HCT116 (cell line): ENCODE measurements at regions not wholly inside any gene's neighbourhood (a gene's known extent, or its start where the extent isn't known, plus 50 kb on each side); places are given as distances from the start of the nearest gene placed in this dataset.

Source experiments
- ATAC-seq: fragments of 200-7000 bp; cut with Tn5 transposase; 2 replicates; pipeline ENCODE4 v1.9.1; 2020; ENCODE audit warnings: mild to moderate bottlenecking, moderate library complexity
- BruUV-seq: library from RNA; stranded (reverse); fragments of 400-500 nt; replicated peaks from 2 replicates; lab custom pipeline; 2021; lab: Mats Ljungman, UMichigan
- CTCF ChIA-PET: fragments of 300-600 bp; sonication (Branson Sonifier 250); formaldehyde crosslinking; loops from one replicate; lab custom pipeline; 2021; ENCODE audit warnings: antibody characterized with exemption; lab: Charles Lee
- POLR2A ChIA-PET: fragments of 300-600, 350-600 bp; sonication (Branson Sonifier 250); formaldehyde crosslinking; loops from one replicate; lab custom pipeline; 2021; ENCODE audit warnings: antibody characterized with exemption; lab: Charles Lee
- RAD21 ChIA-PET, 2 experiments: fragments of 300-600 bp; sonication (Branson Sonifier 250); formaldehyde crosslinking; loops; one replicate each; lab custom pipeline; 2023; ENCODE audit warnings: low total read pairs in 2 of 2; ENCODE audit not compliant: uncharacterized antibody in 2 of 2, unreplicated experiment in 2 of 2, low non-redundant PET in 1 of 2; lab: Charles Lee
- DNase-seq: peaks from one replicate; pipeline ENCODE4 v3.0.0-alpha.2; 2010; ENCODE audit warnings: low read depth, low spot score
- H2AFZ ChIP-seq: fragments of 200-600 bp; shearing (Covaris generic), sonication (generic); 2 replicates; pipeline ENCODE4 v1.6.1; 2017; ENCODE audit warnings: low read depth, mixed run types, mixed read lengths, antibody characterized with exemption, low read length; ENCODE audit not compliant: poor library complexity, severe bottlenecking
- H3K27ac ChIP-seq: 2 replicates; pipeline ENCODE4 v1.5.1; 2012; ENCODE audit warnings: low read depth, low read length
- H3K27me3 ChIP-seq: fragments of 200-600 bp; sonication (generic); 2 replicates; pipeline ENCODE4 v1.6.1; 2016; ENCODE audit warnings: mixed run types, low read length, mixed read lengths; ENCODE audit not compliant: insufficient read depth
- H3K36me3 ChIP-seq, 2 experiments: fragments of 200-500 bp in 1 of 2; fragments of 200-600 bp in 1 of 2; sonication (Bioruptor generic) in 1 of 2; sonication (generic) in 1 of 2; 2 replicates each; pipeline versions ENCODE4 v1.5.1 to v1.6.1; 2014 to 2016; ENCODE audit warnings: low read length in 2 of 2, inconsistent platforms in 1 of 2, mixed read lengths in 1 of 2, mixed run types in 1 of 2; ENCODE audit not compliant: insufficient read depth in 2 of 2, control insufficient read depth in 1 of 2
- H3K4me1 ChIP-seq, 2 experiments: fragments of 200-600 bp in 1 of 2; sonication (generic) in 1 of 2; 2 replicates each; pipeline versions ENCODE4 v1.5.1 to v1.6.1; 2012 to 2017; ENCODE audit warnings: low read length in 2 of 2, inconsistent platforms in 1 of 2, mild to moderate bottlenecking in 1 of 2, mixed read lengths in 1 of 2, mixed run types in 1 of 2, moderate library complexity in 1 of 2; ENCODE audit not compliant: insufficient read depth in 2 of 2, control insufficient read depth in 1 of 2
- H3K4me2 ChIP-seq: fragments of 200-600 bp; sonication (generic); 2 replicates; pipeline ENCODE4 v1.6.1; 2017; ENCODE audit warnings: mixed run types, low read length, mixed read lengths
- H3K4me3 ChIP-seq, 2 experiments: fragments of 200-600 bp in 1 of 2; sonication (generic) in 1 of 2; replicated peaks in 1 of 2; 2 replicates each; pipeline ENCODE4 v1.5.1; 2011 to 2016; ENCODE audit warnings: low read length in 2 of 2, control low read depth in 1 of 2, low read depth in 1 of 2, mild to moderate bottlenecking in 1 of 2, mixed read lengths in 1 of 2, mixed run types in 1 of 2
- H3K79me2 ChIP-seq: fragments of 200-600 bp; sonication (generic); 2 replicates; pipeline ENCODE4 v1.6.1; 2017; ENCODE audit warnings: mild to moderate bottlenecking, mixed run types, low read length, moderate library complexity, mixed read lengths; ENCODE audit not compliant: insufficient read depth
- H3K9ac ChIP-seq: fragments of 200-600 bp; sonication (generic); 2 replicates; pipeline ENCODE4 v1.6.1; 2016; ENCODE audit warnings: low read length, mixed read lengths
- H3K9me2 ChIP-seq: fragments of 200-600 bp; sonication (generic), shearing (Covaris generic); 2 replicates; pipeline ENCODE4 v1.6.1; 2017; ENCODE audit warnings: mixed run types, mild to moderate bottlenecking, moderate library complexity; ENCODE audit not compliant: insufficient read depth
- H3K9me3 ChIP-seq, 2 experiments: fragments of 200-500 bp in 1 of 2; fragments of 200-600 bp in 1 of 2; sonication (Bioruptor generic) in 1 of 2; sonication (generic) in 1 of 2; 2 replicates each; pipeline ENCODE4 v1.6.1; 2014 to 2017; ENCODE audit warnings: low read length in 2 of 2, mixed read lengths in 2 of 2, inconsistent platforms in 1 of 2, low read depth in 1 of 2, mild to moderate bottlenecking in 1 of 2, mixed run types in 1 of 2, moderate library complexity in 1 of 2; ENCODE audit not compliant: control insufficient read depth in 1 of 2, insufficient read depth in 1 of 2
- H4K20me1 ChIP-seq: fragments of 200-600 bp; sonication (generic), shearing (Covaris generic); 2 replicates; pipeline ENCODE4 v1.6.1; 2017; ENCODE audit warnings: mixed run types, mild to moderate bottlenecking, moderate library complexity; ENCODE audit not compliant: insufficient read depth
- ATF3 ChIP-seq: IDR thresholded peaks from 2 replicates; pipeline ENCODE4 v1.6.1; 2012
- EGR1 ChIP-seq: IDR thresholded peaks from 2 replicates; pipeline ENCODE4 v1.6.1; 2012; ENCODE audit warnings: low read depth
- ELF1 ChIP-seq: IDR thresholded peaks from 2 replicates; pipeline ENCODE4 v1.6.1; 2012; ENCODE audit warnings: low read depth, borderline replicate concordance
- EZH2 ChIP-seq: fragments of 200-600 bp; sonication (generic); IDR thresholded peaks from 2 replicates; pipeline ENCODE4 v1.6.1; 2017; ENCODE audit warnings: antibody characterized with exemption, mixed run types
- EZH2phosphoT487 ChIP-seq: fragments of 200-600 bp; IDR thresholded peaks from 2 replicates; pipeline ENCODE4 v1.6.1; 2018; ENCODE audit warnings: antibody characterized with exemption, borderline replicate concordance
- JUND ChIP-seq: IDR thresholded peaks from 2 replicates; pipeline ENCODE4 v1.6.1; 2012
- POLR2A ChIP-seq: IDR thresholded peaks from 2 replicates; pipeline ENCODE4 v1.7.0; 2011; ENCODE audit warnings: borderline replicate concordance; ENCODE audit not compliant: insufficient read depth, insufficient read length; ENCODE audit errors: extremely low read depth
- REST ChIP-seq: IDR thresholded peaks from 2 replicates; pipeline ENCODE4 v1.6.1; 2012; ENCODE audit warnings: low read depth
- SP1 ChIP-seq: IDR thresholded peaks from 2 replicates; pipeline ENCODE4 v1.6.1; 2012; ENCODE audit warnings: low read depth
- TCF7L2 ChIP-seq: IDR thresholded peaks from 2 replicates; pipeline ENCODE4 v1.7.0; 2011; ENCODE audit warnings: borderline replicate concordance, inconsistent platforms; ENCODE audit not compliant: insufficient read depth, insufficient read length; ENCODE audit errors: extremely low read depth
- YY1 ChIP-seq: IDR thresholded peaks from 2 replicates; pipeline ENCODE4 v1.6.1; 2011; ENCODE audit warnings: low read length, low read depth, moderate library complexity, mild to moderate bottlenecking; ENCODE audit not compliant: insufficient replicate concordance; ENCODE audit errors: extremely low read depth
- ZBTB33 ChIP-seq: IDR thresholded peaks from 2 replicates; pipeline ENCODE4 v1.6.1; 2011; ENCODE audit warnings: mild to moderate bottlenecking, low read length, moderate library complexity; ENCODE audit not compliant: insufficient replicate concordance; ENCODE audit errors: extremely low read depth
- ZNF274 ChIP-seq: fragments of 200-500 bp; sonication (Bioruptor generic); IDR thresholded peaks from 2 replicates; pipeline ENCODE4 v1.6.1; 2014; ENCODE audit warnings: mild to moderate bottlenecking, low read depth, low read length, inconsistent platforms
- intact Hi-C: fragments of 100-400 bp; cut with micrococcal nuclease; formaldehyde crosslinking; loops from 2 replicates; pipeline ENCODE4 v1.10.0; 2022
- TF ChIP-seq, protein P1 (sequence below): IDR thresholded peaks from 2 replicates; pipeline ENCODE4 v1.6.1; 2012

DNA sequence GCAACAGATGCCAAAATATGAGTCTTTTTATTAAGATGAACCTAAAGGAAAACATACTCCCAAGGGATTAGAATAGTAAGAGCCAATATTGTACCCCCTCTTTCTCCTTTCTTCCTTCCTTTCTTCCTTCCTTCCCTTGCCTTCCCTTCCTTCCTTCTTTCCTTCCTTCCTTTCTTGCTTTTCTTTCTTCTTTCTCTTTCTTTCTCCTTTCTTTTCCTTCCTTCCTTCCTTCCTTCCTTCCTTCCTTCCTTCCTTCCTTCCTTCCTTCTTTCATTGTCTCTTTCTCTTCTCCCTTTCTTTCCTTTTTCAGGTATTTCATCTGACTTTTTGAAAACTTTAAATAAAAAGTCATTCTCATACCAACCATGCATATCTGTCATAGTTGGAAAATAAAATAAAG lies 892.5 kb downstream of the LRFN5 start:
- no peaks in the 10 kb centered on the region for H3K36me3 ChIP-seq
- TF ChIP-seq POLR2A, result no peak
- TF ChIP-seq JUND, result no peak
- TF ChIP-seq TCF7L2, result no peak
- TF ChIP-seq, all 23 proteins: peak for 0
- H3K9me3 ChIP-seq, result no peaks in the 10 kb centered on the region

DNA sequence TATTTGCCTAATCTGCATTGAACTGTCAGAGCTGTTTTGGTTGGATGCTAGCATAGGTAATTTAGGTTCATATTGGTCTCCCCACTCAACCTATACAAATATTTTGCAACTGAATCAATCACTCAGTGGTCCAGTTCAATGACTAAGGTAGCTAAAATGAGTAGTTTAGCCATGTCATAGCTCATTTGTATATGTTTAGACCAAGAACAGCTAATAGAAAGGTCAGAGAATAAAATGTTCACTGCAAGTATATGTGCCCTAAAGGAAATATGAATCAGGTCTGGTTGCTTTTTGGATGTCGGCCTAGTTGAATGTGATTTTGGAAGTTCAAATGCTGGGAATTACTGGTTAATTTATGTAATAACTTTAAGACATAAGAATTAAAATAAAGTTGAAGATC lies 883.9 kb downstream of the LRFN5 start:
- no peaks in the 10 kb centered on the region for H3K4me1 ChIP-seq
- ATAC-seq (no peak), DNase-seq (no peak)
- no peaks in the 10 kb centered on the region for H3K79me2 ChIP-seq
- H3K9me3 ChIP-seq, result 0 out of 4 replicates have a peak, but pooled peaks cover 0 to 4% of the 10 kb centered on the region in 2 experiments
- no peaks in the 10 kb centered on the region for H3K36me3 ChIP-seq
- ChIA-PET CTCF (no interaction called here), RAD21 (no interaction called here), POLR2A (no interaction called here)
- no peaks in the 10 kb centered on the region for H3K27me3 ChIP-seq
- no peaks in the 10 kb centered on the region for H4K20me1 ChIP-seq
- H3K9me2 ChIP-seq, result no peaks in the 10 kb centered on the region
- no peak overlapping the region for H3K4me3 ChIP-seq
- intact Hi-C loops, result no loop called here
- H2AFZ ChIP-seq, result no peak overlapping the region
- no peak overlapping the region for H3K4me2 ChIP-seq
- no peak overlapping the region for H3K9ac ChIP-seq
- no TSS peak for BruUV-seq
- H3K27ac ChIP-seq, result no peak overlapping the region
- TF ChIP-seq ZNF274 (no peak), ATF3 (no peak), EZH2 (no peak), ELF1 (no peak), EZH2phosphoT487 (no peak), REST (no peak), YY1 (no peak), EGR1 (no peak), SP1 (no peak), ZBTB33 (no peak)
- TF ChIP-seq, protein P1, sequence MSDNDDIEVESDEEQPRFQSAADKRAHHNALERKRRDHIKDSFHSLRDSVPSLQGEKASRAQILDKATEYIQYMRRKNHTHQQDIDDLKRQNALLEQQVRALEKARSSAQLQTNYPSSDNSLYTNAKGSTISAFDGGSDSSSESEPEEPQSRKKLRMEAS, result no peak

More for the DNA sequence above, 892.5 kb downstream of the LRFN5 start:
- Histone ChIP-seq H3K4me1 (no peaks in the 10 kb centered on the region), H3K4me3 (no peak overlapping the region), H4K20me1 (no peaks in the 10 kb centered on the region), H3K9me2 (no peaks in the 10 kb centered on the region), H3K9ac (no peak overlapping the region), H2AFZ (no peak overlapping the region), H3K27ac (no peak overlapping the region), H3K27me3 (no peaks in the 10 kb centered on the region), H3K79me2 (no peaks in the 10 kb centered on the region), H3K4me2 (no peak overlapping the region)
- BruUV-seq, result no TSS peak
- ChIA-PET POLR2A (no interaction called here), CTCF (no interaction called here), RAD21 (no interaction called here)
- intact Hi-C loops, result no loop called here
- no peak for ATAC-seq
- DNase-seq, result no peak
